GM18909 (cell line): ENCODE measurements at regions not wholly inside any gene's neighbourhood (a gene's known extent, or its start where the extent isn't known, plus 50 kb on each side); places are given as distances from the start of the nearest gene placed in this dataset.

Experiments used
- ATAC-seq: cut with Tn5 transposase; IDR thresholded peaks from one replicate; pipeline ENCODE4 v1.9.1; 2021; ENCODE audit warnings: mild to moderate bottlenecking; ENCODE audit not compliant: unreplicated experiment, poor library complexity

DNA sequence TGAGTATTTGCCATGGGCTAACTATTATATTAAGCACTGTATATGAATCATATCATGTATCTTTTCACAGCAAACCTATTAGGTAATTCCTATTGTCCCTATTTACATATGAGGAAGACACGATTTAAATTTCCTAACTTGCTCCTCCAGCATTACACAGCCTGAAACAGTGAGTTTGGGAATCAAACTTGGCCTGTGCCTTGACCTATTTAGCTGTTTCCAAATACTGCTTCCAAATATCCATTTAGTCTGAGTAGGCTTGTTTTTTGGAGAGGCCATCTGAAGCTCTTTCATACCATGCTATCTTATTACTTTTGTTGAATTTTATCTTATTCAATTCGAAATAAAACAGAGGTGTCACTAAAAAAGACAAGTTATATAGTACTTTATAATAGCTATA lies 447.3 kb upstream of the MPDZ start:
- ATAC-seq = no peak

DNA sequence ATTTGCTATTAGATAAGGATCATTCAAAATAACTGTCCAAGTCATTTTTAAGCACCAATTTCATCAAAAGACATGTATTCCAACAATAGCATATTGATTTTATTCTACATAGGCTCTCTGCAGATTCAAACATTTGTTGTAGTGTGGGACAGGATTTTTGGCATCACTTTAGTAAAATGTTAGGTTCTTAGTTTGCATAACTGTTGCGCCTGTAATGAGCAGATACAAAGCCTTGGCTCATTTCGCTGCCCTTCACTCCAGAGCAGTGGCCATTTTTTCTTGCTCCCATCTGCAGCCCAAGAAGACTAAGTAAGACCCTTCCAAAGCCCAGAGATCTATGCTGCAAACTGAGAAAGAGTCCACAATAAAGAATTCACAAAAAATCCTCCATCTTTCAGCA lies 446.0 kb upstream of the MPDZ start:
- no peak for ATAC-seq

DNA sequence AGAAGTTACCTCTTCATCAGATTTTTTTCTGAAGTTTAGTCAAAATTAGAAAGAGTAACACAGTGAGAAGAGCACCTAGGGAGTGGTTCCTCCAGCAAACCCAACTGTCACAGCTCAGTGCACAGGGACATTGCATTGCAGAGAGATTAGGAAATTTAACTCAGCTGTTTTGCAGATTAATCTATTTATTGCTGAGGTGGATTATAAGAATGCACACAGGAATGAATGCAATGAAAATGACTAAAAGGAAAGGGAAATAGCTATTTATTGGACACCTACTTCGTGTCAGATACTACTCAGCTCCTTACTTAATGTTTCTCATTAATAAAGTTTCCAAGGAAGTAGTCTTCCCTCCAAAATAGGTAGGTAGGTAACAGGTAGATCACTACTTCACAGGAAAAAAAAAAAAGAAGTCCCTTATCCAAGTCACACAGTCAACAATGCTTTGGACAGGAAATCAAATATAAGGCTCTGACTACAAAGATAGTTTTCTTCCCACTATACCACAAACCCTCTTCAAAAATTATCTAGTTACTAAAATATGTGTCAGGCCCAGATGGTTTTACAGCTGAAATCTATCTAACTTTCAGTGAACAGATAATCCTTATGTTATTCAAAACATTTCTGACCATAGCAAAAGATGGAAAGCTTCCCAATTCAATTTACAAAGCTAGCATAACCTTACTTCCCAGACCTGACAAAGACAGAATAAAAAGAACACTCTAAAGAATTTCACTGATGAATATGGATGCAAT lies 442.2 kb upstream of the MPDZ start:
- no peak for ATAC-seq

DNA sequence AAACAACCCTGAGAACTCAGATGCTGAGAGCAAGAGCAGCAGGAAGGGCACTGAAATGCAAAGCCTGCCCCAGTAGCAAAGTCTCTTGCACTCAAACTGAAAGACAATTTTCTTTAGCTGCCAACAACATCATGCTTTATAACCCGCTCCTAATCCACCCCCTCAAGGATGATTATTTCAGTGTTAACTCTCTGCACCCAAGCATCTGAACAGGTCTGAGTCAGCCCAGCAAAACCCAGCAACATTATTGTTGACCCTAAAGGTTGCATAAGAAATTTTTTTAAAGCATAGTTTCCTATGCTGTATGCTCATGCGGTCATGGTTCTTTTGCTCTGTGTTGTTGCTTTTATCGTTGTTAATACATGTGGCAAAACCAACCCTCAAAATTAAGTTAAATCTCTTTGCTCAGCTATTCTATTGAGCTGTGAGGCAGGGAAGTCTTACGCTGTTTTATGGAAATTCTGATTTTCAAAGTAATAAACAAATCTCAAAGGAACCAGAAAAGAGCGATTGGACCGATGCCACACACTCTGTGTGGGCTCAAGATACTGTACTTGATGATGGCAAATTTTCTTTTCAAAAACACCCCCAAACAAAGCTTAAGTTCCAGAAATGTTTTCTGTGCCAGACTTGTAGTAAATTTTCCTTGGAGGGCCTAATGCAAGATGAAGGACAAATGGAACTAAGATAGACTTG lies 440.6 kb upstream of the MPDZ start:
- no peak for ATAC-seq

DNA sequence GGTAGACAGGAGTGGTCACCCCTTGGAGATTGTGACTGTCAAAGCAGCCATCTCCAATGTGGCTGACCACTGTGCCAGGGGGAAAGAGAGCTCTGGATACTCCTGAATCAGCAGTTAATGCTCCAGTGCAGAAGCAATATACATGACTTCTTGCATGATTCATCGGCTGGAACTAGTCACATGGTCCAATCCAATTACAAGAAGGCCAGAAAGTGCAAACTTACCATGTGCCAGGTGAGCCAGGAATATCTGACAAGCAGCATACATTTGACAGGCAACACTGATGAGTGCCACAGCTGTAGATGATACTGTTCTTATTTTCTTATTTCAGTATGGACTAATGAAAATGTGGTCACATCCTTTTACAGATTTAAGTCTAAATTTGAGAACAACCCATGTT lies 440.0 kb upstream of the MPDZ start:
- ATAC-seq = no peak

DNA sequence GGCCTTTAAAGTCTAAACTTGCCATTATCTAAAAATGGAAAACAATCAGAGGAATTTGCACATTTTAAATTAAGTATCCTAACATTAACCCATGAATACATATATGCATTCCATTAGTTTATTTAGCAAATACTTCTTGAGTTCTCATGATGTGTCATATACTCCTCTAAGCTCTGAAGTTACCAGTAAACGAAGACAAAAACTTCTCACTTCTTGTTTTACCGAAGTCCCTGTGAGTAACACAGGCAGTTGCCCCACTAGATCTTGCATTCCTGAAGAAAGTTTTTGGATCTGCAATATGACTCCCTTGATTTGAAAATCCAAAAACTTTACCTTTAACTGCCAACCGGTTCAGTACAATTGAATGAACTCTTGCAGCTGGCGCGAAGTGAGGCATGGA lies 439.0 kb upstream of the MPDZ start:
- ATAC-seq = no peak

DNA sequence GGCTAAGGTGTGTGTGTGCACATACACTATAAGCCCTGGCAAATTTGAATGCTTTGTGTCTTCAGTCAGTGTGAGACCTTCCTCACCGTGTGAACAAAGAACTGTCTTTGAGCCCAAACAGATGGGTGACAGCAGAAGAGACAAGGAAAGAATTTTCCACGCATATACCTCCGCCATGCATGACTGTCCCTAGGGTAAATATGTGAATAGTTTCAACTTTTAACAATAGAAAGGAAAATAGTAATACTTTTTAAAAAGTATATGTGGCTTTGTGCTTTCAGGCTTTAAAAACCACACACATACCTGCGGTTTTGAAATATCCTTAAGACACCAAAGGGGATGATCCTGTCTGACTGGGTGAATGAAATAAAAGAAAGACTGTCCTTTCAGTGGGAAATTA lies 438.6 kb upstream of the MPDZ start:
- no peak for ATAC-seq

DNA sequence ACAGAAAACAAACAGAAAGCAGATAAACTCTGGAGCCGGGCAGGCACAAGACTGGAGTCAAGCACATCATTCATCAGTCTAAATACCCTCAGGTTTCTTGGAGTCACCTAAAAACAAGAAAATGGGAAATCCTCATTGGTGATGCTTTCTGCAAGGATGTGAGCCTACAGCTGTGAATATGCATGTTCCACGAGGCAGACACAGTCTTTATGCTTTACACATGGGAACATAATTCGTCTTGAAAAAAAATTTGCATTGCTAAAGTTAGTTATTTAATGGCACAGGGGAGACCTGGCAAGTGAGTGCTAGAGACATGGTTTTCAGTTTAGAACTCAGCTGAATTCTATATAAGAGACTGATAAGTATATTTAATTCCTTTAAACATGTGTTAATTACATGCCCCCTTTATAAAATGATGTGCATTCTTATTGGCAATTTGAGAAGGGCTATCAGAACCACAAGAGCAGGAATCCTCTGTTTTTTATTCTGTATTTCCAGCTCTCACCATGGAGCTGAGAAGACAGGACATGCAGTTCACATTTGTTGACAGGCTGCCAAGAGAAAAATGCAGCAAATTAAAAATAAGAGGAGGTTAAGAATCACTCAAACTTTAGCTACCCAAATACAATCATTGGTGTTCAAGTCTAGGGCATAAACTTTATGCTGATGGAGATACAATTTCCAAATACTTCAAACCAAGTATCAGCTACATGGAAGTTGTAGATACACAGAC lies 438.0 kb upstream of the MPDZ start:
- no peak for ATAC-seq

DNA sequence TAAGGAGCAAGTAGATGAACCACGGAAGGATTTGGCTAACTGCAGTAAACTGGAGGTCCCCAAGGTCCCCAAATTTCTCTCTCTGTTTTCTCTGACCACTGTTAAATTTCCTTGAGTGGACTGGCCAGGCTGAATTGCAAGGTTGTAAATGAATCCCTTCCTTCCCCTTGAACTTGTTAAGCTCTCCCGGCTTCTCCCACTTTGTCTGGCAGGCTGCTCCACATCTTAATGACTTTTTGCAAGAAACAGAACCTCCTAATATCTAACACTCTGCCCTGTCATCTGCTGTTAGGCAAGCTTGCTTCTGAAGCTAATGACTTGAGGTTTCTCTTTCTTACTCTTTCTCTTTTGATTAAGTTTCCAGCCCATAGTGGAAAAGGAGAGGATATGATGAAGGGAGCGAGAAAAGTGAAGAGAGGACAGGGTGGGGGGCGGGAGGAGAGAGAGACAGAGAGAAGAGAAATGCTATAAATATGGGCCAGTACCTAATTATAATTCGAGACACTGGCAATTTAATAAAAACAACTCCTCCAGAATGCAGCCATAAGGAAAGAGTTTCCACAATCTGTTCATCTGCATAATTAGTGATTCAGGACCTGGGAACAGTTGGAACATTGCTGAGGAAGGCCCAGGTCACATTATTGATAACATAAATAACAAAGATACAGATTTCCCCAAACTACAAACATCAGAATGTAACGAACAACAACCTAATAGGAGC lies 437.3 kb upstream of the MPDZ start:
- no peak for ATAC-seq

DNA sequence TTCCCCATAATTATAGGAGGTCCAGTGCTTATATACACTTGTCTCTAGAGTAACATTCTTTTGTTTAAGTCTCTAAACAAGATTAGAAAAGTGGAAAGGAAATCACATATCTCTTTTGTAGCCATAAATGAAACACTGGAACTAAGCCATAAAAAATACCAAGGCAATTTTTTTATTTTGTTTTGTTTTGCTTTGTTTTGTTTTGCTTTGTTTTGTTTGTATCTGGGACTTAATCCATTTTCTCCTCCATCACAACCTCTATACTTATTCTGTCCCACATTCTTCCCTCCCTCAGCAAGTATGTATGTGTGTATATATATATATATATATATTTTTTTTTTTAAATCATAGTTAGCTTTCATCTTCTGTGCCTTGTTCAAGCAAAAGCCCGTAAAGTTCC lies 436.6 kb upstream of the MPDZ start:
- ATAC-seq = no peak

DNA sequence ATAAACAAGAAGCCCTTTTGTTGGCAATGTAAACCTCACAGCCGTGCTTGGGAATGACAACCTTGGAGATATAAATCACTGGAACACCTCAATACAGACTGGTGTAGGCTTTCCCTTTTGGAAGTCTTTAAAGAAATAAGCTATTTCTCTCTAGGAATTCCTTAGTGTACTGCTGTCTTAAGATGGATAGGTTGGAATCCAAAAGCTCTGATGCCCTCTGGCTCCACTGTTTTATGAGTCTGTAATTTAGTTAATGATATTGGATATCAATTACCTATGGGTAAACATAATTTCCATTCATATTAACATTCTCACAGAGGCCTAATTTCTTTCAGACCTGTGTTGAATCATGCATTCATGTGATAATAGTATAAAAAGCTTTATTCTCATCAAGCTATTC lies 435.9 kb upstream of the MPDZ start:
- no peak for ATAC-seq

DNA sequence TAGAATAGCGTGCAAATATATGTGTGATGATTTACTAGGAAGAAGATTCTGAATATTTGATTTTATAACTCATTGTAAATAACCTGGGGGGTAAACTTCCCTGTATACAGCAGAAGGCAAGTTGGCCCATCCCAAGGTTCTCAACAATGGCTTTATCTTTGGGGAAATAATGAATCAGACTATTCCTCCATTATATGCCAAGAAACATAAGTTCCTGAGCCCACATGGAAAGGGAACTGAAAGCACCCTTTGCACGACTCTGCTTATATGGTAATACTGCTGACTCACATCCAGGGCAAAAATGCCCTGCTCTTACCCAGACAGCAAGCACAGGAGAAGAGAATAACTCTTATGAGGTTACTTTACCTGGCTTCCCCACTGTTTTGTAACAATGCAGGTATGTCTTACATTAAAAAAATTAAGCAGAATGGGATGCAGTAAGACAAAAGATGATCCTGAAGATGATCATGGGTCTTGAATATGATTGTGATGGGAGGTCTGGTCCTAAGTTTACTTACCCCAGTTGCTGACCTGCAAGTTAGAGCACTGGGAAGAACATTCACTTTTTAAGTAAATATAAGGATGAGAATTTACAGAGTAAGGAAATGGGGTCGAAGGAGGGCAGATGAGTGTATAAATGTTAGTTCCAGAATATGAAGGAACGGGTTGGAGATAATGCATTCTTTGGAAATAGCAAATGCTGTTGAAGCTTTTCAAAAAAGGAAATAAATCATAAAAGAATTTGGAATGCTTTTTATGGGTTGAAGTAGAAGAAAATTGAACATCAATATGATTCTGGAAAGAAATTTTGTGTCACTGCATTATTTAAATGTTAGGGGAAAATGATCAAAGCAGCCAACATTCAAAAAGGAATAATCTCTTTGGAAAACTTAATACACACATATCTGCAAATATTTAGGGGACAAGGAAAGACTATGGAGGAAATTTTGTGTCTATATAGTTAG lies 428.4 kb upstream of the MPDZ start:
- no peak for ATAC-seq

DNA sequence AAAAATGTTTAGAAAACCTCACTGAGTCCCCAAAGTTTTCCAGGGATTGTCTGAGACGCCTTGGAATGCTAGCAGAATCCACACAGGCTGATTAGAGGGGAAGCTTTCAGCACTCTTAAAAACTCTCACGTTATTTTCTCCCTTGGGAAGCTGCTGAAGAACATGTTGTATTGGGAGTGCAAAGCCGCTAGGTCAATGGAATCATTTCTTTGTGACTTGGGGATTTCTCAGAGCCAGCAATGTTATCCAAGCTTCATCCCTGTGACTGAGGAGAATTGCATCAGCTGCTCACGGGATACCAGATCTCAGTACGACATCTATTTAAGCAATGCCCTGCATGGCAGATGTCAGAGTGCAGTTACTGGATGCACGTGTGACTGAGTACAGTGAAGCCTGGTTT lies 426.4 kb upstream of the MPDZ start:
- no peak for ATAC-seq

DNA sequence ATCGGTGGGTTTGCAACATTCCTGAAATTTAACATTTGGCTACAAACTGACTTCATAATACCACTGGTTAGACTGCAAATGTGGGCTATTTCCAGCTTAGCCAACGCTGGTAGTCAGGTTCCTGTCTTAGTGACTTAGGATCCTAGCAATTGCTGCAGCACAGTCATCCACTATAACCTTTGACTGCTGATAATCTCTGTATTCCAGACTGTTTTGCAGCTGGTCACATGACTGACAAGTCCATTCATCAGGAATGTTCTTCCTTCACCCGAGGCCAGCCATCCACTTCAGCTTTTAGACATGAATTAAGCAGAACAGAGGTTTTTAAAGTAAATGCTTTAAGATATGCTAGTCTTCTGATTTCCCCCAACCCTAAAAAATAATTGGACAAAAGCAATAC lies 425.9 kb upstream of the MPDZ start:
- no peak for ATAC-seq

DNA sequence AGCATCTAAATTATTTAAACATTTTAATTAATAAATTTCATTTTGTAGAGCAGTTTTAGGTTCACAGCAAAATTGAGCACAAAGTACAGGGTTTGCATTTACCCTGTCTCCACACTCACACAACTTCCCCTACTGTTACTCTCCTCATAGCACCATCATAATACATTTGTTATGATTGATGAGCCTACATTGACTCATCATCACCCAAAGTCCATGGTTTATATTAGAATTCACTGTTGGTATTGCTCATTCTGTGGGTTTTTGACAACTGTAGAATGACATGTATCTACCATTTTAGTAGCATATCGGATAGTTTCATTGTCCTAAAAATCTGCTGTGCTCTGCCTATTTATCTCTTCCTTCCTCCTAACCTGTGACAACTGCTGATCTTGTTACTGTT lies 411.1 kb upstream of the MPDZ start:
- no peak for ATAC-seq

DNA sequence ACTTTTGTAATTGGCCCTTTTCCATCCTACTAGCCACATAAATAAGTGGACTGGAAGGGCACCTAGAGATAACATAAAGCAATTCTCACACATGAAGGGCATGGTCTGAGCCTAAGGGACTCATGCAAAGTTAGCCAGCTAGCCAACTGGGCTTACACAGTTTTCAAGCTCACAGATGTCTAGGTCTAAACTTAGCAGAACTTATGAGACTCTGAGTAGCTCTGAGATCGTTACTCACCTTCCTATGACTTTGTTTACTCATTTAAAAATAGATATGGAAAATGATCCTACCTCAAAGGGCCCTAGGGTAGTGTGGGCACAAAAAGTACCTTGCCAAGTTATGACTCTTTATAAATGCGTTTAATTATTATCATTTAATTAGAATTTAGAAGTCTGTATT lies 410.4 kb upstream of the MPDZ start:
- ATAC-seq = no peak

DNA sequence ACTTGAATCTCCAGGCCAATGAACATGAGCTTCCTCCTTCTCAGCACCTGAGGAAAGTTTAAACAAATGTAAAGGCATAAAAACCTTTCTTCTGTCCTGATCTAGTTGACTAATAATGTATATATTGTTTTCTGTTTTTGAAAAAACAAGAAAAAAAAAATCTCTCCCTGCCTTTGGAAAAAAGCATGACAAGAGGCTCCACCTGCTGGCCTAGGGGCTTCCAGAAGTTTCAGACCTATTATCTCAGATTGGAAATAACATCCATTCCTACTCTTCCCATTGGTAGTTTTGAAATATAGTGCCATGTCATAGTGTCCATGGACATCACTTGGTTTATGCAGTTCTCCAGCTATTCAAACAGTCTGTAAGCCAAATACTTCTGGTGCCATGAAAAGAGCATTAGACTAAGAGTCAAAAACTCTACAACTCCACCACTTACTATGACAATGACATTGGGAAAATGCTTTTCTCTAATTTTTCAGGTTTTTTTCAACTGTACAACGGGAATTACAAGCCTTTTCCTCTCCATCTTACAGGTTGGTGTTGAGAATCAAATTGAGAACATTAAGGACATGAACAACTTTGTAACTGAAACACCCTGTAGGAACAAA lies 409.6 kb upstream of the MPDZ start:
- ATAC-seq = no peak

DNA sequence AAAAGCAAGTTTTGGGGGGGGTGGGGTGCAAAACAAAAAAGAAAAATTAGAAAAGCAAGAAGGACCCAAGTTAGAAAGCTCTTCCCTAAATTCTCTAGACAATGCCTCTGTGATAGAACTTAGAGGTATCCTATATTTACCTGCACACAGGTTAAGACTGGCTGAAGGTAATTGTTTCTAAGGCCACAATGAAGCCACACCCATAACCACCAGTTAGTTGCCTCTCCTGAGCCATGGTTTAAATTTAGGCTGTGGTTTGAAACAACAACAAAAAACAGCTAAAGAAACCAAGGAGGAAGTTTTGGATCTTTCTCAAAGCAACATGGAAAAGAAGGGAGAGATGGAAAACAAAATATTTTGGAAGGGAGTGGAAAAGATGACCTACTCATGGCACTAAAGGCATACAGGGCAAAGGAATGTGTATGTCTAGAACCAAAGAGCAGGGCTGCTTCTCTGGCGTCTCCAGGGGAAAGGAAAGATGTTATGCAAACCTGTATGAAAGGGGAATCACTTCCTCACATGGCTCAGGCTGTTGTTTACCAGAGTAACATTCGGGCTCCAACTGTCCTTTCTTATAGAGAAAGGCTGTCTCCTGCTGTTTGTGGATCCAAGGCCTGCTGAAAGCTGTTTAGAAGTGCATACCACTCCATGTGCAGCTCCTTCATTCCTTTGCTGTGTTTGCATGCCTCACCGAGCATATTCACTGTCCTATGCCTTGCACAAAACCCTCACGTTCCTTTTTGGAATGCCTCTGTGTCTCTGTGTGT lies 408.9 kb upstream of the MPDZ start:
- no peak for ATAC-seq

DNA sequence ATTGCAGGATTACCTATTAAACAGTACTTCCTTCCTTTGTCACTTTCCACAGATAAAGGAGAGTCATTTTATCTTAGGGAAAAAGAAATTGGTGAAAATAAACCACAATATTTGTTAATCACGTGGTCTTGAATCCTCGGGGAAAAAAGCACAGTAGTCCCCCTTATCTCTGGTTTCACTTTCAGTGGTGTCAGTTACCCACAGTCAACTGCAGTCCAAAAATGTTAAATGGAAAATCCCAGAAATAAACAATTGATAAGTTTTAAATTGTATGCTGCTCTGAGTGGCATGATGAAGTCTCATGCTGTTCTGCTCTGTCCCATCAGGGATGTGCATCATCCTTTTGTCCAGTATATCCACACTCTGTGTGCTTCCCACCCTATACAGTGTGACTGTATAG lies 405.2 kb upstream of the MPDZ start:
- ATAC-seq = no peak
